DND-41 (cell line): ENCODE measurements at regions not wholly inside any gene's neighbourhood (a gene's known extent, or its start where the extent isn't known, plus 50 kb on each side); places are given as distances from the start of the nearest gene placed in this dataset.

Source experiments
- ATAC-seq: fragments of 200-7000 bp; cut with Tn5 transposase; 3 replicates; pipeline ENCODE4 v1.9.1; 2021; ENCODE audit warnings: low read depth; ENCODE audit not compliant: insufficient read depth
- DNase-seq: peaks from one replicate; pipeline ENCODE4 v3.0.0-alpha.2; 2020
- H2AFZ ChIP-seq: 2 replicates; pipeline ENCODE4 v1.6.0; 2012; ENCODE audit warnings: low read depth, low read length
- H3K27ac ChIP-seq: 2 replicates; pipeline ENCODE4 v1.5.1; 2012; ENCODE audit warnings: low read length, inconsistent platforms
- H3K27me3 ChIP-seq: fragments of 200-600 bp; sonication (generic); 2 replicates; pipeline ENCODE4 v1.6.0; 2012; ENCODE audit warnings: low read length, mild to moderate bottlenecking, inconsistent platforms; ENCODE audit not compliant: insufficient read depth, poor library complexity
- H3K36me3 ChIP-seq: 2 replicates; pipeline ENCODE4 v1.5.1; 2012; ENCODE audit warnings: low read length, inconsistent platforms; ENCODE audit not compliant: insufficient read depth
- H3K4me1 ChIP-seq: 2 replicates; pipeline ENCODE4 v1.5.1; 2012; ENCODE audit warnings: mild to moderate bottlenecking, low read length; ENCODE audit not compliant: insufficient read depth
- H3K4me2 ChIP-seq: 2 replicates; pipeline ENCODE4 v1.6.0; 2012; ENCODE audit warnings: mild to moderate bottlenecking, moderate library complexity, low read length, inconsistent platforms; ENCODE audit not compliant: insufficient read depth
- H3K4me3 ChIP-seq, 2 experiments: fragments of 200-600 bp in 1 of 2; shearing (Covaris generic) in 1 of 2; 2 replicates each; pipeline ENCODE4 v1.5.1; 2012 to 2016; ENCODE audit warnings: inconsistent platforms in 2 of 2, low read length in 2 of 2, mild to moderate bottlenecking in 2 of 2, low read depth in 1 of 2, moderate library complexity in 1 of 2
- H3K79me2 ChIP-seq: 2 replicates; pipeline ENCODE4 v1.6.0; 2012; ENCODE audit warnings: low read length, inconsistent platforms; ENCODE audit not compliant: insufficient read depth
- H3K9ac ChIP-seq: 2 replicates; pipeline ENCODE4 v1.6.0; 2012; ENCODE audit warnings: low read depth, mild to moderate bottlenecking, inconsistent platforms, low read length, moderate library complexity
- H3K9me3 ChIP-seq: 2 replicates; pipeline ENCODE4 v1.5.1; 2012; ENCODE audit warnings: low read length, moderate library complexity, mild to moderate bottlenecking, inconsistent platforms; ENCODE audit not compliant: insufficient read depth, severe bottlenecking
- H4K20me1 ChIP-seq: 2 replicates; pipeline ENCODE4 v1.6.0; 2012; ENCODE audit warnings: low read length; ENCODE audit not compliant: insufficient read depth
- CTCF ChIP-seq: IDR thresholded peaks from 2 replicates; pipeline ENCODE4 v1.5.1; 2012; ENCODE audit warnings: borderline replicate concordance, low read length, moderate library complexity, mild to moderate bottlenecking; ENCODE audit not compliant: poor library complexity, severe bottlenecking; ENCODE audit errors: extremely low read depth
- EZH2 ChIP-seq: IDR thresholded peaks from 3 replicates; pipeline ENCODE4 v1.6.1; 2012; ENCODE audit warnings: borderline replicate concordance, low read depth, mild to moderate bottlenecking, moderate library complexity, low read length, inconsistent platforms; ENCODE audit not compliant: severe bottlenecking

DNA sequence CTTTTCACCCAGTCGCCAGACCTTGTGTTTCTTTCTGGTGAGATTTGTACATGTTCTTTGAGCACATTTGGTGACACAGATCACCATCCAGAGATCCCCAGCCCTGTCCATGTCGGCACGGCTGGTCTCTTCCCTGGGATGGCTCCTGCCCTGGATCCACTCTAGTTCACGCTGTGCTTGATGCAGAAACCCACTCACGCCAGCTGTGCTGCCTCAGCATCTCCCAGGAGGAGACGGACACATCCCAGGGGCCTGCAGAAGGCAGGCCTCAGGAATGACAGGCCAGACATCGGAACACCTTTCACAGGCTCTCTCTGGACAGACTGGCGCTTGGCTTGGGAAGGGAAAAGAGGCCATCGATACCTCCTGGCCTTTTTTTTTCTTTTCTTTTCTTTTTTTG is 203.6 kb downstream of the ACKR3 start:
- no peaks in the 10 kb centered on the region for H3K36me3 ChIP-seq
- ATAC-seq (no peak), DNase-seq (no peak)
- no peak for TF ChIP-seq CTCF
- no peak for TF ChIP-seq EZH2
- no peak overlapping the region for H3K9ac ChIP-seq
- no peak overlapping the region for H2AFZ ChIP-seq
- H3K4me3 ChIP-seq = no peak overlapping the region
- no peaks in the 10 kb centered on the region for H3K4me1 ChIP-seq
- no peak overlapping the region for H3K27ac ChIP-seq
- no peaks in the 10 kb centered on the region for H4K20me1 ChIP-seq
- H3K4me2 ChIP-seq = no peak overlapping the region
- no peaks in the 10 kb centered on the region for H3K9me3 ChIP-seq
- no peaks in the 10 kb centered on the region for H3K27me3 ChIP-seq
- no peaks in the 10 kb centered on the region for H3K79me2 ChIP-seq

GRCh38 chr2:236774171-236774570 is 204.5 kb downstream of the ACKR3 start:
- no peaks in the 10 kb centered on the region for H3K36me3 ChIP-seq
- no peak for ATAC-seq
- H3K9me3 ChIP-seq = no peaks in the 10 kb centered on the region
- TF ChIP-seq EZH2 (no peak), CTCF (no peak)
- no peak for DNase-seq
- no peak overlapping the region for H3K4me2 ChIP-seq
- H3K27me3 ChIP-seq = no peaks in the 10 kb centered on the region
- no peaks in the 10 kb centered on the region for H3K79me2 ChIP-seq
- H3K9ac ChIP-seq = no peak overlapping the region
- H4K20me1 ChIP-seq = no peaks in the 10 kb centered on the region
- H2AFZ ChIP-seq = no peak overlapping the region
- no peak overlapping the region for H3K27ac ChIP-seq
- no peaks in the 10 kb centered on the region for H3K4me1 ChIP-seq
- H3K4me3 ChIP-seq = no peak overlapping the region

DNA sequence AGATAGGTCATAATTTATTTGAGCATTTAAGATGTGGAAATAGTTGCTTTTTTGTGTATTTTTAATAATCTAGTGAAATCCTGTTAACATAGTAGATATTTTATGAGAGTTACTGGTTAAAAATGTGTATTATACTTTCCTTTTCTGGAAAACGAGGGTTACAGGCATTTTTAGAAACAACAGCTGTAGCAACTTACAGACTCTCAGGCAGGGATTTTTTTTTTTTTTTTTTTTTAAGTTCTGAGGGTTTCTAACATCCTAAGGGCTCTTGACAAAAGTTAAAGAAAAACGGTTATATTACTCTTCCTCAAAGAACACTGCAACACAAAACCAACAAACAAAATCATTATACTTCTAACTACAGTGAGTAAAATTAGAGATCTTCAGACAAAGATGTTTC is 205.9 kb downstream of the ACKR3 start:
- TF ChIP-seq CTCF (no peak), EZH2 (no peak)
- no peaks in the 10 kb centered on the region for H3K4me1 ChIP-seq

DNA sequence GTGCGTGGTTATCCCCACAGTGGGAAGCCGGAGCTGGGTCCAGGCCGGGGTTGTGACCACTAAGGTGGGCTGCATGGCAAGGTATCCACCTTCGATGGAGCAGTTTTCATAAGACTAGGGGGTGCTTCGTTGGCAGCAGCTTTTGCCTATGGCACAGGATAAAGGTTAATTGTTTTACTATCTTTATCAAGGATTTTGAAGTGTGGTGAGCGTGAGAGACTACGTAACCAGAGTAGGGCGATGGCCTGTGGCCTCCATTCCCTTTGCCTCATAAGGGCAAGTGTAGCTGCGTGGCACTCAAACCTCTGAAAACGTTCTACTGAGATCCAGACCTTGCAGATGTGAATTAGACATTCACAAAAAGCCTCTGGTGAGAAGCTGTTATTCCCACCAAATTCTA is 206.6 kb downstream of the ACKR3 start:
- Histone ChIP-seq H3K27me3 (no peaks in the 10 kb centered on the region), H3K9me3 (no peaks in the 10 kb centered on the region), H3K9ac (no peak overlapping the region), H3K27ac (no peak overlapping the region), H3K36me3 (no peaks in the 10 kb centered on the region), H3K79me2 (no peaks in the 10 kb centered on the region), H3K4me3 (no peak overlapping the region), H4K20me1 (no peaks in the 10 kb centered on the region), H3K4me1 (no peaks in the 10 kb centered on the region), H3K4me2 (no peak overlapping the region), H2AFZ (no peak overlapping the region)
- ATAC-seq (no peak), DNase-seq (no peak)
- no peak for TF ChIP-seq EZH2
- no peak for TF ChIP-seq CTCF

More for the DNA sequence above, 205.9 kb downstream of the ACKR3 start:
- Histone ChIP-seq H3K4me2 (no peak overlapping the region), H4K20me1 (no peaks in the 10 kb centered on the region), H2AFZ (no peak overlapping the region), H3K36me3 (no peaks in the 10 kb centered on the region), H3K9ac (no peak overlapping the region), H3K79me2 (no peaks in the 10 kb centered on the region), H3K9me3 (no peaks in the 10 kb centered on the region), H3K27ac (no peak overlapping the region), H3K4me3 (no peak overlapping the region), H3K27me3 (no peaks in the 10 kb centered on the region)
- no peak for DNase-seq
- ATAC-seq = no peak
